ENCODE measurements at regions not wholly inside any gene's neighbourhood (a gene's known extent, or its start where the extent isn't known, plus 50 kb on each side); places are given as distances from the start of the nearest gene placed in this dataset.
"Not testable (repeated sequence)": the region's sequence is repeated elsewhere in the genome, so short reads cannot be mapped to it uniquely, and the experiment has no call there.

DNA sequence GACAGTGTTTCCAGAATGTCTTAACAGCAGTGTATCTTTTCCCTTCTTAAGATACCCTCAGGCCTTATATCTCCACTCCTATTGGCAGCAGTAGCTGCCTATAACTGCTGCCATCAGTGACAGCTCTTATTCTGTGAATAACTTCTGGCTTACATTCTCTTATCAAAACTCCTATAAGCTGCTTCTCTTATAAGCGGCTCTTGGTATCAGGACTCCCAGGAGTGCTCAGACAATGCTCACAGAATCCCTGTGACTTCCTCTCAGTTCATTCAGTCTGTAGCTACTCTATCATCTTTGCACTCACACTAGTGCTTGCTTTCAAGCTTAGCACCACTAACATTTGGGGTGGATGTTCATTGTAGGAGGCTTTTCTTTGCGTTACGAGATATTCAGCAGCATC lies 143.7 kb upstream of the CDH7 start:
- no peak overlapping the region for H3K27ac ChIP-seq (ENCODE audit: low read depth in 2 of 2, low read length in 2 of 2)
- no peak for FAIRE-seq
- no peaks in the 10 kb centered on the region for H3K36me3 ChIP-seq (ENCODE audit: control insufficient read depth in 2 of 3, insufficient read depth in 3 of 3, low read length in 3 of 3)
- no peak for DNase-seq
- TF ChIP-seq, protein P1, sequence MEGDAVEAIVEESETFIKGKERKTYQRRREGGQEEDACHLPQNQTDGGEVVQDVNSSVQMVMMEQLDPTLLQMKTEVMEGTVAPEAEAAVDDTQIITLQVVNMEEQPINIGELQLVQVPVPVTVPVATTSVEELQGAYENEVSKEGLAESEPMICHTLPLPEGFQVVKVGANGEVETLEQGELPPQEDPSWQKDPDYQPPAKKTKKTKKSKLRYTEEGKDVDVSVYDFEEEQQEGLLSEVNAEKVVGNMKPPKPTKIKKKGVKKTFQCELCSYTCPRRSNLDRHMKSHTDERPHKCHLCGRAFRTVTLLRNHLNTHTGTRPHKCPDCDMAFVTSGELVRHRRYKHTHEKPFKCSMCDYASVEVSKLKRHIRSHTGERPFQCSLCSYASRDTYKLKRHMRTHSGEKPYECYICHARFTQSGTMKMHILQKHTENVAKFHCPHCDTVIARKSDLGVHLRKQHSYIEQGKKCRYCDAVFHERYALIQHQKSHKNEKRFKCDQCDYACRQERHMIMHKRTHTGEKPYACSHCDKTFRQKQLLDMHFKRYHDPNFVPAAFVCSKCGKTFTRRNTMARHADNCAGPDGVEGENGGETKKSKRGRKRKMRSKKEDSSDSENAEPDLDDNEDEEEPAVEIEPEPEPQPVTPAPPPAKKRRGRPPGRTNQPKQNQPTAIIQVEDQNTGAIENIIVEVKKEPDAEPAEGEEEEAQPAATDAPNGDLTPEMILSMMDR (IDR thresholded peaks at IDR 0.05; ENCODE audit: borderline replicate concordance, extremely low read depth, insufficient read depth), result no peak
- intact Hi-C loops (cut with DNase I), result no loop called here
- no peaks in the 10 kb centered on the region for H3K27me3 ChIP-seq (ENCODE audit: control insufficient read depth, insufficient read depth, low read length)
- no peak overlapping the region for H3K4me3 ChIP-seq (ENCODE audit: low read length in 3 of 3)
- no peak overlapping the region for H3K9ac ChIP-seq (ENCODE audit: low read length in 3 of 3)
- H3K9me3 ChIP-seq (ENCODE audit: control insufficient read depth in 2 of 3, insufficient read depth in 1 of 3, low read length in 3 of 3), result no peaks in the 10 kb centered on the region
- H3K4me1 ChIP-seq (ENCODE audit: control insufficient read depth in 2 of 3, insufficient read depth in 2 of 3, low read depth in 1 of 3, low read length in 3 of 3), result no peaks in the 10 kb centered on the region

DNA sequence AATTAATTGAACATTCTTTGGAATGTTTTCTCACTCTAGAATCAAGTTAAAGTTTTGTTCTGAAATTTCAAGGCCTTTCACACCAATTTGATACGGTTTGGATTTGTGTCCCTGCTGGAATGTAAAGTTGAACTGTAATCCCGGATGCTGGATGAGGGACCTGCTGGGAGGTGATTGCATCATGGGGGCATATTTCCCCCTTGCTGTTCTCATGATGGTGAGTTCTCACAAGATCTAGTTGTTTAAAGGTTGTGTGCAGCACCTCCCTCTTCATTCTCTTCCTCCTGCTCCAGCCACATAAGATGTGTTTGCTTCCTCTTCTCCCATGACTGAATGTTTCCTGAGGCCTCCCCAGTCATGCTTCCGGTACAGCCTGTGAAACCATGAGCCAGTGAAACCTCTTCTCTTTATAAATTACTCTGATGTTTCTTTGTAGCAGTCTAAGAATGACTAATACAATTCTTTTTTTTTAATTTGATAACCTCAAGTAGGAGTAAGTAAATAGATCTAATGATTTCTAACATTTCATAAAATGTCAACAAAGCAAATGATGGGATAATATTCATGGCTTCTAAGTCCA lies 144.2 kb upstream of the CDH7 start:
- Histone ChIP-seq H3K9me3 (ENCODE audit: control insufficient read depth in 2 of 3, insufficient read depth in 1 of 3, low read length in 3 of 3) (no peaks in the 10 kb centered on the region), H3K4me1 (ENCODE audit: control insufficient read depth in 2 of 3, insufficient read depth in 2 of 3, low read depth in 1 of 3, low read length in 3 of 3) (no peaks in the 10 kb centered on the region), H3K4me3 (ENCODE audit: low read length in 3 of 3) (no peak overlapping the region), H3K9ac (ENCODE audit: low read length in 3 of 3) (no peak overlapping the region), H3K27ac (ENCODE audit: low read depth in 2 of 2, low read length in 2 of 2) (no peak overlapping the region), H3K36me3 (ENCODE audit: control insufficient read depth in 2 of 3, insufficient read depth in 3 of 3, low read length in 3 of 3) (no peaks in the 10 kb centered on the region), H3K27me3 (ENCODE audit: control insufficient read depth, insufficient read depth, low read length) (no peaks in the 10 kb centered on the region)
- no peak for DNase-seq
- intact Hi-C loops (cut with DNase I), result no loop called here
- TF ChIP-seq, protein P1 (IDR thresholded peaks at IDR 0.05; ENCODE audit: borderline replicate concordance, extremely low read depth, insufficient read depth), result no peak
- no peak for FAIRE-seq

DNA sequence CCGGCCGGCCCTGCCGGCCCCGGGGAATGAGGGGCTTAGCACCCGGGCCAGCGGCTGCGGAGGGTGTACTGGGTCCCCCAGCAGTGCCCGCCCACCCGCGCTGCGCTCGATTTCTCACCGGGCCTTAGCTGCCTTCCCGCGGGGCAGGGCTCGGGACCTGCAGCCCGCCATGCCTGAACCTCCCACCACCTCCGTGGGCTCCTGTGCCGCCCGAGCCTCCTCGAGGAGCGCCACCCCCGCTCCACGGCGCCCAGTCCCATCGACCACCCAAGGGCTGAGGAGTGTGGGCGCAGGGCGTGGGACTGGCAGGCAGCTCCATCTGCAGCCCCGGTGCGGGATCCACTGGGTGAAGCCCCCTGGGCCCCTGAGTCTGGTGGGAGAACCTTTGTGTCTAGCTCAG lies 145.5 kb upstream of the CDH7 start:
- H3K36me3 ChIP-seq (ENCODE audit: control insufficient read depth in 2 of 3, insufficient read depth in 3 of 3, low read length in 3 of 3); H3K27me3 ChIP-seq (ENCODE audit: control insufficient read depth, insufficient read depth, low read length); H3K27ac ChIP-seq (ENCODE audit: low read depth in 2 of 2, low read length in 2 of 2); H3K9me3 ChIP-seq (ENCODE audit: control insufficient read depth in 2 of 3, insufficient read depth in 1 of 3, low read length in 3 of 3); FAIRE-seq; H3K4me1 ChIP-seq (ENCODE audit: control insufficient read depth in 2 of 3, insufficient read depth in 2 of 3, low read depth in 1 of 3, low read length in 3 of 3); intact Hi-C loops (cut with DNase I); H3K4me3 ChIP-seq (ENCODE audit: low read length in 3 of 3); H3K9ac ChIP-seq (ENCODE audit: low read length in 3 of 3): not testable (repeated sequence)
- peak in 1 of 5 donors; percentile 51 for DNase-seq

DNA sequence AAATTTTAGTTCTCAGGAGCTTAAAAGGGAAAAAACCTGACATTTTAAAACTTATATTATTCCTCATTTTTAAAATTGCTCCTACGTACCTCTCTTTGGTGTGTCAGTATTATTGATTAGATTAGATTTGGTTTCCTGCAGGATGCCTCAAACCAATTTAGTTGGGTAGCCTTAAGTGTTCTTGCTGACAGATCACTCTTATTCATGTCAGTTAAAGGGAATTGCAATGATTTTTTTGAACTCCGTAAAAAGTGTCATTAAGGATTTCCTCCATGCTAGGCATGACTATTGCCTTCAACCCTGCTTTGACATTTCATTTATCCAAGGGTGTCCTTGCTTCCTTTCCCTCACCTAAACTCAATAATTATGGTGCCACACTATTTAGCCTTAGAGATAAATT lies 149.0 kb upstream of the CDH7 start:
- H3K9ac ChIP-seq (ENCODE audit: low read length in 3 of 3), result no peak overlapping the region
- TF ChIP-seq, protein P1 (IDR thresholded peaks at IDR 0.05; ENCODE audit: borderline replicate concordance, extremely low read depth, insufficient read depth), result no peak
- H3K27ac ChIP-seq (ENCODE audit: low read depth in 2 of 2, low read length in 2 of 2), result no peak overlapping the region
- H3K4me1 ChIP-seq (ENCODE audit: control insufficient read depth in 2 of 3, insufficient read depth in 2 of 3, low read depth in 1 of 3, low read length in 3 of 3), result no peaks in the 10 kb centered on the region
- no peaks in the 10 kb centered on the region for H3K9me3 ChIP-seq (ENCODE audit: control insufficient read depth in 2 of 3, insufficient read depth in 1 of 3, low read length in 3 of 3)
- FAIRE-seq, result no peak
- no peak overlapping the region for H3K4me3 ChIP-seq (ENCODE audit: low read length in 3 of 3)
- intact Hi-C loops (cut with DNase I), result no loop called here
- H3K36me3 ChIP-seq (ENCODE audit: control insufficient read depth in 2 of 3, insufficient read depth in 3 of 3, low read length in 3 of 3), result no peaks in the 10 kb centered on the region
- no peaks in the 10 kb centered on the region for H3K27me3 ChIP-seq (ENCODE audit: control insufficient read depth, insufficient read depth, low read length)
- DNase-seq, result no peak

Measured in kidney (tissue), 13 donors.